ENCODE measurements at regions not wholly inside any gene's neighbourhood (a gene's known extent, or its start where the extent isn't known, plus 50 kb on each side); places are given as distances from the start of the nearest gene placed in this dataset.

GRCh38 chr9:85451680-85452079, 290.1 kb downstream of the AGTPBP1 start:
- no peak overlapping the region for H3K4me2 ChIP-seq (ENCODE audit: insufficient read depth, low read length)
- H3K9me3 ChIP-seq (ENCODE audit: insufficient read depth, low read length, severe bottlenecking): no peaks in the 10 kb centered on the region
- no peaks in the 10 kb centered on the region for H3K27me3 ChIP-seq (ENCODE audit: insufficient read depth, low read length, poor library complexity)
- H4K20me1 ChIP-seq (ENCODE audit: insufficient read depth, low read length): no peaks in the 10 kb centered on the region
- TF ChIP-seq CTCF (IDR thresholded peaks at IDR 0.05; ENCODE audit: borderline replicate concordance, extremely low read depth, low read length, poor library complexity, severe bottlenecking): no peak
- no peak for TF ChIP-seq EZH2 (IDR thresholded peaks at IDR 0.05; ENCODE audit: borderline replicate concordance, low read depth, low read length, severe bottlenecking)
- no peaks in the 10 kb centered on the region for H3K36me3 ChIP-seq (ENCODE audit: insufficient read depth, low read length)
- H3K9ac ChIP-seq (ENCODE audit: low read depth, low read length): no peak overlapping the region
- no peak overlapping the region for H3K27ac ChIP-seq (ENCODE audit: low read length)
- H2AFZ ChIP-seq (ENCODE audit: low read depth, low read length): no peak overlapping the region
- no peak for DNase-seq
- no peak overlapping the region for H3K4me3 ChIP-seq (ENCODE audit: low read depth in 1 of 2, low read length in 2 of 2)
- no peak for ATAC-seq (ENCODE audit: insufficient read depth, low read depth)
- H3K4me1 ChIP-seq (ENCODE audit: insufficient read depth, low read length): no peaks in the 10 kb centered on the region
- no peaks in the 10 kb centered on the region for H3K79me2 ChIP-seq (ENCODE audit: insufficient read depth, low read length)

- TF ChIP-seq EZH2 (IDR thresholded peaks at IDR 0.05; ENCODE audit: borderline replicate concordance, low read depth, low read length, severe bottlenecking): no peak
- TF ChIP-seq CTCF (IDR thresholded peaks at IDR 0.05; ENCODE audit: borderline replicate concordance, extremely low read depth, low read length, poor library complexity, severe bottlenecking): no peak
- no peak for DNase-seq
- no peak overlapping the region for H3K4me3 ChIP-seq (ENCODE audit: low read depth in 1 of 2, low read length in 2 of 2)
- no peaks in the 10 kb centered on the region for H4K20me1 ChIP-seq (ENCODE audit: insufficient read depth, low read length)
- no peak overlapping the region for H3K27ac ChIP-seq (ENCODE audit: low read length)
- no peak overlapping the region for H3K9ac ChIP-seq (ENCODE audit: low read depth, low read length)
- no peaks in the 10 kb centered on the region for H3K4me1 ChIP-seq (ENCODE audit: insufficient read depth, low read length)
- no peak overlapping the region for H3K4me2 ChIP-seq (ENCODE audit: insufficient read depth, low read length)
- H3K36me3 ChIP-seq (ENCODE audit: insufficient read depth, low read length): no peaks in the 10 kb centered on the region
- H3K9me3 ChIP-seq (ENCODE audit: insufficient read depth, low read length, severe bottlenecking): no peaks in the 10 kb centered on the region
- no peaks in the 10 kb centered on the region for H3K27me3 ChIP-seq (ENCODE audit: insufficient read depth, low read length, poor library complexity)
- ATAC-seq (ENCODE audit: insufficient read depth, low read depth): no peak
- H2AFZ ChIP-seq (ENCODE audit: low read depth, low read length): no peak overlapping the region
- H3K79me2 ChIP-seq (ENCODE audit: insufficient read depth, low read length): no peaks in the 10 kb centered on the region
These were observed 295.9 kb downstream of the AGTPBP1 start for GRCh38 chr9:85445887-85446286.

- H3K4me1 ChIP-seq (ENCODE audit: insufficient read depth, low read length): no peaks in the 10 kb centered on the region
- H3K4me2 ChIP-seq (ENCODE audit: insufficient read depth, low read length): no peak overlapping the region
- no peaks in the 10 kb centered on the region for H3K36me3 ChIP-seq (ENCODE audit: insufficient read depth, low read length)
- no peaks in the 10 kb centered on the region for H4K20me1 ChIP-seq (ENCODE audit: insufficient read depth, low read length)
- H3K27me3 ChIP-seq (ENCODE audit: insufficient read depth, low read length, poor library complexity): no peaks in the 10 kb centered on the region
- DNase-seq: no peak
- no peak overlapping the region for H3K4me3 ChIP-seq (ENCODE audit: low read depth in 1 of 2, low read length in 2 of 2)
- no peak for ATAC-seq (ENCODE audit: insufficient read depth, low read depth)
- H3K9me3 ChIP-seq (ENCODE audit: insufficient read depth, low read length, severe bottlenecking): no peaks in the 10 kb centered on the region
- no peak overlapping the region for H2AFZ ChIP-seq (ENCODE audit: low read depth, low read length)
- H3K27ac ChIP-seq (ENCODE audit: low read length): no peak overlapping the region
- H3K9ac ChIP-seq (ENCODE audit: low read depth, low read length): no peak overlapping the region
- TF ChIP-seq EZH2 (IDR thresholded peaks at IDR 0.05; ENCODE audit: borderline replicate concordance, low read depth, low read length, severe bottlenecking) (no peak), CTCF (IDR thresholded peaks at IDR 0.05; ENCODE audit: borderline replicate concordance, extremely low read depth, low read length, poor library complexity, severe bottlenecking) (no peak)
- no peaks in the 10 kb centered on the region for H3K79me2 ChIP-seq (ENCODE audit: insufficient read depth, low read length)
These were observed 297.5 kb downstream of the AGTPBP1 start for GRCh38 chr9:85444243-85444642.

- no peaks in the 10 kb centered on the region for H3K27me3 ChIP-seq (ENCODE audit: insufficient read depth, low read length, poor library complexity)
- H3K4me1 ChIP-seq (ENCODE audit: insufficient read depth, low read length): no peaks in the 10 kb centered on the region
- H3K9ac ChIP-seq (ENCODE audit: low read depth, low read length): no peak overlapping the region
- H3K27ac ChIP-seq (ENCODE audit: low read length): no peak overlapping the region
- no peak overlapping the region for H3K4me3 ChIP-seq (ENCODE audit: low read depth in 1 of 2, low read length in 2 of 2)
- DNase-seq: no peak
- no peak overlapping the region for H3K4me2 ChIP-seq (ENCODE audit: insufficient read depth, low read length)
- no peak for TF ChIP-seq EZH2 (IDR thresholded peaks at IDR 0.05; ENCODE audit: borderline replicate concordance, low read depth, low read length, severe bottlenecking)
- TF ChIP-seq CTCF (IDR thresholded peaks at IDR 0.05; ENCODE audit: borderline replicate concordance, extremely low read depth, low read length, poor library complexity, severe bottlenecking): no peak
- H3K79me2 ChIP-seq (ENCODE audit: insufficient read depth, low read length): no peaks in the 10 kb centered on the region
- H3K36me3 ChIP-seq (ENCODE audit: insufficient read depth, low read length): no peaks in the 10 kb centered on the region
- no peaks in the 10 kb centered on the region for H3K9me3 ChIP-seq (ENCODE audit: insufficient read depth, low read length, severe bottlenecking)
- H2AFZ ChIP-seq (ENCODE audit: low read depth, low read length): no peak overlapping the region
- ATAC-seq (ENCODE audit: insufficient read depth, low read depth): no peak
- H4K20me1 ChIP-seq (ENCODE audit: insufficient read depth, low read length): no peaks in the 10 kb centered on the region
These were observed 298.6 kb downstream of the AGTPBP1 start for GRCh38 chr9:85443190-85443598.

Data from DND-41 (cell line).